SK-N-SH (cell line): ENCODE measurements at regions not wholly inside any gene's neighbourhood (a gene's known extent, or its start where the extent isn't known, plus 50 kb on each side); places are given as distances from the start of the nearest gene placed in this dataset.

Source experiments
- CTCF ChIA-PET: fragments of 300-600, 350-600 bp; formaldehyde crosslinking; extraction: SDS; loops from one replicate; lab custom pipeline; 2021; lab: Yijun Ruan, JAX
- POLR2A ChIA-PET: fragments of 350-600 bp; sonication (Branson Sonifier 250); formaldehyde crosslinking; extraction: SDS; loops from one replicate; lab custom pipeline; 2020; ENCODE audit warnings: antibody characterized with exemption, inconsistent platforms; lab: Yijun Ruan, JAX
- DNase-seq: peaks from one replicate; pipeline ENCODE4 v3.0.0; 2012
- H2AFZ ChIP-seq: fragments of 200-600 bp; sonication (generic); 2 replicates; pipeline ENCODE4 v1.8.1; 2016; ENCODE audit warnings: antibody characterized with exemption, mild to moderate bottlenecking, low read depth
- H3F3A ChIP-seq: fragments of 200-600 bp; sonication (generic); replicated peaks from 2 replicates; pipeline ENCODE3; 2016; ENCODE audit warnings: antibody characterized with exemption, mild to moderate bottlenecking; ENCODE audit not compliant: insufficient read depth
- H3K27ac ChIP-seq, 2 experiments: fragments of 200-500 bp in 1 of 2; fragments of 200-600 bp in 1 of 2; sonication (Bioruptor generic) in 1 of 2; sonication (generic), shearing (Covaris generic) in 1 of 2; 2 replicates each; pipeline versions ENCODE4 v1.5.1 to v1.6.1; 2014 to 2016; ENCODE audit warnings: low read depth in 2 of 2, inconsistent platforms in 1 of 2, low read length in 1 of 2, mild to moderate bottlenecking in 1 of 2, mixed read lengths in 1 of 2
- H3K27me3 ChIP-seq: fragments of 200-600 bp; sonication (generic), shearing (Covaris generic); 2 replicates; pipeline ENCODE4 v1.6.1; 2016; ENCODE audit warnings: mixed run types; ENCODE audit not compliant: insufficient read depth
- H3K36me3 ChIP-seq, 2 experiments: fragments of 200-500 bp in 1 of 2; fragments of 200-600 bp in 1 of 2; sonication (Bioruptor generic) in 1 of 2; sonication (generic) in 1 of 2; replicated peaks in 1 of 2; 2 replicates each; pipeline versions ENCODE3 to v1.5.1; 2014 to 2016; ENCODE audit warnings: low read length in 1 of 2, mild to moderate bottlenecking in 1 of 2; ENCODE audit not compliant: insufficient read depth in 2 of 2, control insufficient read depth in 1 of 2
- H3K4me1 ChIP-seq, 2 experiments: fragments of 200-500 bp in 1 of 2; fragments of 200-600 bp in 1 of 2; sonication (Bioruptor generic) in 1 of 2; sonication (generic), shearing (Covaris generic) in 1 of 2; 2 replicates each; pipeline versions ENCODE4 v1.5.1 to v1.6.1; 2014 to 2016; ENCODE audit warnings: low read depth in 1 of 2, low read length in 1 of 2, mixed run types in 1 of 2; ENCODE audit not compliant: insufficient read depth in 2 of 2, control insufficient read depth in 1 of 2
- H3K4me2 ChIP-seq: fragments of 200-600 bp; sonication (generic), shearing (Covaris generic); 2 replicates; pipeline ENCODE4 v1.6.1; 2017; ENCODE audit warnings: mixed run types
- H3K4me3 ChIP-seq, 2 experiments: fragments of 200-500 bp in 1 of 2; fragments of 200-600 bp in 1 of 2; sonication (Bioruptor generic) in 1 of 2; sonication (generic), shearing (Covaris generic) in 1 of 2; 2 replicates each; pipeline versions ENCODE4 v1.5.1 to v1.8.1; 2014 to 2016; ENCODE audit warnings: low read depth in 2 of 2, inconsistent platforms in 1 of 2, low read length in 1 of 2, mild to moderate bottlenecking in 1 of 2, mixed read lengths in 1 of 2, moderate library complexity in 1 of 2
- H3K79me2 ChIP-seq: fragments of 200-600 bp; sonication (generic); 2 replicates; pipeline ENCODE4 v1.8.1; 2017; ENCODE audit warnings: mild to moderate bottlenecking; ENCODE audit not compliant: insufficient read depth
- H3K9ac ChIP-seq: fragments of 200-600 bp; sonication (generic); 2 replicates; pipeline ENCODE4 v1.6.1; 2017; ENCODE audit warnings: mixed run types
- H3K9me2 ChIP-seq: fragments of 200-600 bp; sonication (generic); 2 replicates; pipeline ENCODE4 v1.6.1; 2017; ENCODE audit warnings: mixed run types
- H3K9me3 ChIP-seq: fragments of 200-600 bp; sonication (generic); 2 replicates; pipeline ENCODE4 v1.6.1; 2017; ENCODE audit warnings: mixed run types, mild to moderate bottlenecking, moderate library complexity
- H4K20me1 ChIP-seq: fragments of 200-600 bp; sonication (generic); 2 replicates; pipeline ENCODE4 v1.6.1; 2017; ENCODE audit warnings: mild to moderate bottlenecking, mixed run types; ENCODE audit not compliant: insufficient read depth
- GABPA ChIP-seq: IDR thresholded peaks from 2 replicates; pipeline ENCODE4 v1.4.0; 2012; ENCODE audit warnings: low read depth, mild to moderate bottlenecking
- GATA2 ChIP-seq: sonication (generic); formaldehyde crosslinking; IDR thresholded peaks from 2 replicates; pipeline ENCODE4 v1.5.0; 2020; ENCODE audit warnings: mild to moderate bottlenecking, missing genetic modification reagents
- JUND ChIP-seq: IDR thresholded peaks from 2 replicates; pipeline ENCODE4 v1.4.0; 2012
- NFIC ChIP-seq: IDR thresholded peaks from 2 replicates; pipeline ENCODE4 v1.4.0; 2012; ENCODE audit warnings: borderline replicate concordance
- RAD21 ChIP-seq: IDR thresholded peaks from 2 replicates; pipeline ENCODE4 v1.6.1; 2012; ENCODE audit warnings: mild to moderate bottlenecking, low read length
- WGBS: methylation state at CpG from one replicate; pipeline ENCODE4 v1.1.6; 2017; ENCODE audit warnings: low lambda C conversion rate; 5-methylcytosine and 5-hydroxymethylcytosine counted together
- TF ChIP-seq, protein P1 (sequence below): IDR thresholded peaks from 2 replicates; pipeline ENCODE4 v1.4.0; 2012; ENCODE audit warnings: low read depth, borderline replicate concordance
- TF ChIP-seq, protein P2 (sequence below): fragments of 150-350 bp; IDR thresholded peaks from 2 replicates; pipeline ENCODE4 v1.6.1; 2016; ENCODE audit warnings: mild to moderate bottlenecking, low read depth, low read length

DNA sequence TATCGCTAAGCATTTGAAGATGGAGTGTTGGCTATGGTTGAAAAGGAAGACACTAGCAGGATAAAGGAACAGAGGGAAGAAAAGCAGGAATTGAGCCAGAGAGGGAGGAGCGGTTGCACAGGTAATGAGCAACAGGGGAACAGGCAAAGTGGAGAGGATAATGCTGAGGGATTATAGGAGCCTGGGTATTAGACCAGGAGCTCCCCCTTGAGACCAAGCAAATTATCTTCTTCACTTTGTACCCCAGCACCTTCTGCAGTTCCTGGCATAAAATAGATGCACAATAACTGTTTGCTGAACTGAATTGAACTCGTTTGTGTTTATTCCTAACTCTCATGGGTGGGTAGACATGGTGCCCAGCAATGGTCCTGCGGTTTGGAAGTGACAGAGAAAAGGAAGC lies 54.6 kb upstream of the OR5P2 start (continued):
- TF ChIP-seq, protein P1, sequence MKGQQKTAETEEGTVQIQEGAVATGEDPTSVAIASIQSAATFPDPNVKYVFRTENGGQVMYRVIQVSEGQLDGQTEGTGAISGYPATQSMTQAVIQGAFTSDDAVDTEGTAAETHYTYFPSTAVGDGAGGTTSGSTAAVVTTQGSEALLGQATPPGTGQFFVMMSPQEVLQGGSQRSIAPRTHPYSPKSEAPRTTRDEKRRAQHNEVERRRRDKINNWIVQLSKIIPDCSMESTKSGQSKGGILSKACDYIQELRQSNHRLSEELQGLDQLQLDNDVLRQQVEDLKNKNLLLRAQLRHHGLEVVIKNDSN: no peak
- no peak for TF ChIP-seq GABPA

DNA sequence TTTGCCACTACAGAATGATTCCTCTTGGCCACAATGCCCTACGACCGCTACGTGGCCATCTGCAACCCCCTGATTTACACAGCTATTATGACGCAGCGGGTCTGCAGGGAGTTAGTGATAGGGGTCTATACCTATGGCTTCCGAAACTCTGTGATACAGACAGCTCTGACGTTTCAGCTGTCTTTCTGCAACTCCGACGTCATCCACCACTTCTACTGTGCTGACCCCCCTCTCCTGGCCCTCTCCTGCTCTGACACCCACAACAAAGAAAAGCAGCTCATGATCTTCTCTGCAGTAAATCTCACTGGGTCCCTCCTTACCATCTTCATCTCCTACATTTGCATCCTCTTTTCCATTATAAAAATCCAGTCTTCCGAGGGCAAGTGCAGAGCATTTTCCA lies 52.3 kb upstream of the OR5P2 start:
- Histone ChIP-seq H3K9ac (no peak overlapping the region), H4K20me1 (no peaks in the 10 kb centered on the region), H3K4me1 (no peaks in the 10 kb centered on the region; a peak in 1 of 4 replicates), H3K9me2 (no peaks in the 10 kb centered on the region), H3F3A (no peaks in the 10 kb centered on the region), H3K4me2 (no peak overlapping the region), H2AFZ (no peak overlapping the region), H3K79me2 (no peaks in the 10 kb centered on the region), H3K36me3 (no peaks in the 10 kb centered on the region), H3K4me3 (no peak overlapping the region), H3K9me3 (no peaks in the 10 kb centered on the region), H3K27me3 (peaks cover 21% of the 10 kb centered on the region), H3K27ac (no peak overlapping the region)
- POLR2A ChIA-PET: no interaction called here
- CTCF ChIA-PET: interaction anchor here (1.0 to 1.4 kb wide), 2 partner anchors 9 to 138 kb away, joined by 3 to 6 read pairs; partner anchors contain the start of gene EIF3F
- no peak for TF ChIP-seq JUND
- TF ChIP-seq RAD21: no peak
- TF ChIP-seq, protein P2, sequence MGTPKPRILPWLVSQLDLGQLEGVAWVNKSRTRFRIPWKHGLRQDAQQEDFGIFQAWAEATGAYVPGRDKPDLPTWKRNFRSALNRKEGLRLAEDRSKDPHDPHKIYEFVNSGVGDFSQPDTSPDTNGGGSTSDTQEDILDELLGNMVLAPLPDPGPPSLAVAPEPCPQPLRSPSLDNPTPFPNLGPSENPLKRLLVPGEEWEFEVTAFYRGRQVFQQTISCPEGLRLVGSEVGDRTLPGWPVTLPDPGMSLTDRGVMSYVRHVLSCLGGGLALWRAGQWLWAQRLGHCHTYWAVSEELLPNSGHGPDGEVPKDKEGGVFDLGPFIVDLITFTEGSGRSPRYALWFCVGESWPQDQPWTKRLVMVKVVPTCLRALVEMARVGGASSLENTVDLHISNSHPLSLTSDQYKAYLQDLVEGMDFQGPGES: no peak
- no peak for TF ChIP-seq NFIC
- TF ChIP-seq GATA2 (CRISPR knock-in tag): no peak
- DNase-seq: no peak
- WGBS: 2% methylated on average over 10 of the region's 10 CpGs
